ENCODE measurements at regions not wholly inside any gene's neighbourhood (a gene's known extent, or its start where the extent isn't known, plus 50 kb on each side); places are given as distances from the start of the nearest gene placed in this dataset.

GRCh38 chr10:8481718-8482504 lies 427.4 kb downstream of the GATA3 start:
- no peak for DNase-seq (ENCODE audit: low read depth in 2 of 2)

GRCh38 chr10:8485032-8485431 lies 430.5 kb downstream of the GATA3 start:
- DNase-seq (ENCODE audit: low read depth in 2 of 2): no peak

- DNase-seq (ENCODE audit: low read depth in 2 of 2): no peak
These were observed 432.9 kb downstream of the GATA3 start for GRCh38 chr10:8487346-8487745.

- no peak for DNase-seq (ENCODE audit: low read depth in 2 of 2)
These were observed 434.7 kb downstream of the GATA3 start for GRCh38 chr10:8489232-8489631.

GRCh38 chr10:8489823-8490222 lies 435.3 kb downstream of the GATA3 start:
- no peak for DNase-seq (ENCODE audit: low read depth in 2 of 2)

GRCh38 chr10:8498290-8498689 lies 443.8 kb downstream of the GATA3 start:
- DNase-seq (ENCODE audit: low read depth in 2 of 2): no peak

GRCh38 chr10:8498881-8499280 lies 444.4 kb downstream of the GATA3 start:
- DNase-seq (ENCODE audit: low read depth in 2 of 2): peak in 1 of 2 donors; percentile 6

- no peak for DNase-seq (ENCODE audit: low read depth in 2 of 2)
These were observed 444.8 kb downstream of the GATA3 start for GRCh38 chr10:8499312-8499711.

- no peak for DNase-seq (ENCODE audit: low read depth in 2 of 2)
These were observed 445.4 kb downstream of the GATA3 start for GRCh38 chr10:8499752-8500390.

- no peak for DNase-seq (ENCODE audit: low read depth in 2 of 2)
These were observed 448.1 kb downstream of the GATA3 start for GRCh38 chr10:8502573-8502972.

GRCh38 chr10:8504499-8504898 lies 450.0 kb downstream of the GATA3 start:
- DNase-seq (ENCODE audit: low read depth in 2 of 2): no peak

- no peak for DNase-seq (ENCODE audit: low read depth in 2 of 2)
These were observed 452.7 kb downstream of the GATA3 start for GRCh38 chr10:8507156-8507555.

- no peak for DNase-seq (ENCODE audit: low read depth in 2 of 2)
These were observed 454.4 kb downstream of the GATA3 start for GRCh38 chr10:8508882-8509281.

GRCh38 chr10:8510471-8510870 lies 456.0 kb downstream of the GATA3 start:
- no peak for DNase-seq (ENCODE audit: low read depth in 2 of 2)

GRCh38 chr10:8511026-8511425 lies 456.5 kb downstream of the GATA3 start:
- DNase-seq (ENCODE audit: low read depth in 2 of 2): no peak

- no peak for DNase-seq (ENCODE audit: low read depth in 2 of 2)
These were observed 459.0 kb downstream of the GATA3 start for GRCh38 chr10:8513155-8514147.

- no peak for DNase-seq (ENCODE audit: low read depth in 2 of 2)
These were observed 465.9 kb downstream of the GATA3 start for GRCh38 chr10:8520382-8520781.

GRCh38 chr10:8527773-8528172 lies 473.3 kb downstream of the GATA3 start:
- no peak for DNase-seq (ENCODE audit: low read depth in 2 of 2)

- no peak for DNase-seq (ENCODE audit: low read depth in 2 of 2)
These were observed 476.6 kb downstream of the GATA3 start for GRCh38 chr10:8531116-8531515.

- no peak for DNase-seq (ENCODE audit: low read depth in 2 of 2)
These were observed 478.2 kb downstream of the GATA3 start for GRCh38 chr10:8532647-8533046.

GRCh38 chr10:8533462-8533861 lies 479.0 kb downstream of the GATA3 start:
- no peak for DNase-seq (ENCODE audit: low read depth in 2 of 2)

GRCh38 chr10:8534096-8534495 lies 479.6 kb downstream of the GATA3 start:
- no peak for DNase-seq (ENCODE audit: low read depth in 2 of 2)

All from activated CD4-positive, alpha-beta T cell treated with anti-CD3 and anti-CD28 coated beads for 24 hours (primary cell).